Heart left ventricle (tissue), 16 donors: ENCODE measurements at regions not wholly inside any gene's neighbourhood (a gene's known extent, or its start where the extent isn't known, plus 50 kb on each side); places are given as distances from the start of the nearest gene placed in this dataset.

Source experiments
- ATAC-seq, 4 donors: fragments of 200-7000 bp; cut with Tn5 transposase; one replicate each; pipeline ENCODE4 v1.9.1; 2020 to 2022; ENCODE audit warnings: moderate library complexity in 4 of 4, mild to moderate bottlenecking in 3 of 4, moderate number of reproducible peaks in 1 of 4
- DNase-seq, 5 donors: peaks; one replicate each; pipeline ENCODE4 v3.0.0-alpha.2; 2020
- H3K27ac ChIP-seq, 12 donors: fragments of 200-600 bp; sonication (generic) in 4 of 12; one replicate each; pipeline versions ENCODE4 v1.5.0 to v1.8.0; 2016 to 2022; ENCODE audit warnings: mild to moderate bottlenecking in 2 of 12
- H3K27me3 ChIP-seq, 9 donors: fragments of 200-600 bp; sonication (generic) in 2 of 9; one replicate each; pipeline versions ENCODE4 v1.5.1 to v1.8.0; 2016 to 2022; ENCODE audit warnings: mild to moderate bottlenecking in 3 of 9
- H3K36me3 ChIP-seq, 9 donors: fragments of 200-600 bp; sonication (generic) in 2 of 9; one replicate each; pipeline versions ENCODE4 v1.5.0 to v1.8.0; 2018 to 2022; ENCODE audit warnings: mild to moderate bottlenecking in 2 of 9
- H3K4me1 ChIP-seq, 12 donors: fragments of 200-600 bp; sonication (generic) in 4 of 12; one replicate each; pipeline versions ENCODE4 v1.5.0 to v1.8.0; 2016 to 2022; ENCODE audit warnings: mild to moderate bottlenecking in 3 of 12
- H3K4me3 ChIP-seq, 12 donors: fragments of 200-600 bp; sonication (generic) in 4 of 12; one replicate each; pipeline versions ENCODE4 v1.5.0 to v1.8.0; 2017 to 2022; ENCODE audit warnings: mild to moderate bottlenecking in 9 of 12, moderate library complexity in 4 of 12
- H3K9me3 ChIP-seq, 12 donors: fragments of 200-600 bp; sonication (generic) in 4 of 12; one replicate each; pipeline versions ENCODE4 v1.5.0 to v1.8.0; 2016 to 2022; ENCODE audit warnings: mild to moderate bottlenecking in 1 of 12
- POLR2A ChIP-seq, 2 donors: fragments of 450-650 bp; IDR thresholded peaks; one replicate each; pipeline ENCODE4 v1.6.1; 2017; ENCODE audit warnings: antibody characterized with exemption in 2 of 2, mild to moderate bottlenecking in 2 of 2, moderate library complexity in 2 of 2
- WGBS, 4 donors: extraction: QIAGEN DNeasy Blood & Tissue Kit in 2 of 4; methylation state at CpG; one replicate each; pipeline versions ENCODE4 v1.1.5 to v1.1.7; 2013 to 2018; 5-methylcytosine and 5-hydroxymethylcytosine counted together
- intact Hi-C, 10 donors: fragments of 100-400 bp; cut with DNase I; formaldehyde crosslinking; loops; one replicate each; pipeline versions ENCODE4 v1.11.1 to v1.14.2; 2022
- TF ChIP-seq, protein P1 (sequence below), 12 donors: fragments of 200-600 bp; sonication (generic) in 4 of 12; IDR thresholded peaks; one replicate each; pipeline versions ENCODE4 v1.5.0 to v1.8.0; 2018 to 2022; ENCODE audit warnings: antibody characterized with exemption in 12 of 12, mild to moderate bottlenecking in 5 of 12
- donor health status: ischemic (EF 13 %, LVEDD 7.1; RV severe dilation, severe dysfunction).
- donor health status: healthy with polysubstance abuse.
- donor health status: DM: no; HTN: yes; CAD: no.
- donor health status: DM: no; HTN: no; CAD: no.
- donor health status: ischemic (EF 25% LVEDD 6.9; RV normal size, moderate dysfunction).
- donor health status: ischemic (EF 25% LVEDD 5.7; RV mildly dilated, moderate dysfunction).
- donor health status: healthy.
- donor health status: DM: yes; HTN: yes; CAD: no.
- donor health status: ischemic (EF 35%, LVEDD 5.7; RV mildly dilated, moderate dysfunction).
- donor health status: nonischemic (EF 11% LVEDD 7.7; RV severe dilation, severe dysfunction).
- donor health status: DM: yes; HTN: yes; CAD: no.
- donor health status: PGD.
- donor health status: ischemic (EF 29% LVEDD 5.4; RV normal size, mild dysfunction).
- donor health status: nonischemic (EF 23%, LVEDD 6.1; RV moderate dilation, normal function).

DNA sequence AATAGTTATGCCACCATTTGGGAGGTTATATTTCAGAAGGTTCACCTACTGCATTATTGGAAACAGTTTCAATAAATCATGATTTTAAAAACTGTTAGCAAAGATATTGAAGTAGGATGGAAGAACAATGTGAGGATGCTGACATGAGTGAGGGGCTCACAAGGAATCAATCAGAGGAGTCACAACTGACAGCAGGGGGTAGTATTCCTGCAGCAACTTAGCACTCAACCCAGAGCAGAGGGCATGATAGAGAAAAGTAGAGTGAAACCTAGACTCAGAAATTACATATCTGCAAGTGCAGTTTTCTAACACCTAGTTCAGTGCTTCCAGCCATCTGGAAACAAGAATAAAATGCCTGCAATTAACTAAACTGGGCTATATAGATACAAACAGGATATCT, 772.5 kb upstream of the USP15 start:
- H3K4me1 ChIP-seq = no peaks in the 10 kb centered on the region
- no peak for ATAC-seq
- intact Hi-C loops = no loop called here
- H3K36me3 ChIP-seq = no peaks in the 10 kb centered on the region
- no peak overlapping the region for H3K27ac ChIP-seq
- H3K9me3 ChIP-seq = peaks cover 0 to 16% (median 4%) of the 10 kb centered on the region in 12 donors
- TF ChIP-seq, protein P1, sequence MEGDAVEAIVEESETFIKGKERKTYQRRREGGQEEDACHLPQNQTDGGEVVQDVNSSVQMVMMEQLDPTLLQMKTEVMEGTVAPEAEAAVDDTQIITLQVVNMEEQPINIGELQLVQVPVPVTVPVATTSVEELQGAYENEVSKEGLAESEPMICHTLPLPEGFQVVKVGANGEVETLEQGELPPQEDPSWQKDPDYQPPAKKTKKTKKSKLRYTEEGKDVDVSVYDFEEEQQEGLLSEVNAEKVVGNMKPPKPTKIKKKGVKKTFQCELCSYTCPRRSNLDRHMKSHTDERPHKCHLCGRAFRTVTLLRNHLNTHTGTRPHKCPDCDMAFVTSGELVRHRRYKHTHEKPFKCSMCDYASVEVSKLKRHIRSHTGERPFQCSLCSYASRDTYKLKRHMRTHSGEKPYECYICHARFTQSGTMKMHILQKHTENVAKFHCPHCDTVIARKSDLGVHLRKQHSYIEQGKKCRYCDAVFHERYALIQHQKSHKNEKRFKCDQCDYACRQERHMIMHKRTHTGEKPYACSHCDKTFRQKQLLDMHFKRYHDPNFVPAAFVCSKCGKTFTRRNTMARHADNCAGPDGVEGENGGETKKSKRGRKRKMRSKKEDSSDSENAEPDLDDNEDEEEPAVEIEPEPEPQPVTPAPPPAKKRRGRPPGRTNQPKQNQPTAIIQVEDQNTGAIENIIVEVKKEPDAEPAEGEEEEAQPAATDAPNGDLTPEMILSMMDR (IDR thresholded peaks at IDR 0.05) = no peak
- no peak for TF ChIP-seq POLR2A (IDR thresholded peaks at IDR 0.05)
- no peaks in the 10 kb centered on the region for H3K27me3 ChIP-seq
- no peak for DNase-seq
- H3K4me3 ChIP-seq = no peak overlapping the region

DNA sequence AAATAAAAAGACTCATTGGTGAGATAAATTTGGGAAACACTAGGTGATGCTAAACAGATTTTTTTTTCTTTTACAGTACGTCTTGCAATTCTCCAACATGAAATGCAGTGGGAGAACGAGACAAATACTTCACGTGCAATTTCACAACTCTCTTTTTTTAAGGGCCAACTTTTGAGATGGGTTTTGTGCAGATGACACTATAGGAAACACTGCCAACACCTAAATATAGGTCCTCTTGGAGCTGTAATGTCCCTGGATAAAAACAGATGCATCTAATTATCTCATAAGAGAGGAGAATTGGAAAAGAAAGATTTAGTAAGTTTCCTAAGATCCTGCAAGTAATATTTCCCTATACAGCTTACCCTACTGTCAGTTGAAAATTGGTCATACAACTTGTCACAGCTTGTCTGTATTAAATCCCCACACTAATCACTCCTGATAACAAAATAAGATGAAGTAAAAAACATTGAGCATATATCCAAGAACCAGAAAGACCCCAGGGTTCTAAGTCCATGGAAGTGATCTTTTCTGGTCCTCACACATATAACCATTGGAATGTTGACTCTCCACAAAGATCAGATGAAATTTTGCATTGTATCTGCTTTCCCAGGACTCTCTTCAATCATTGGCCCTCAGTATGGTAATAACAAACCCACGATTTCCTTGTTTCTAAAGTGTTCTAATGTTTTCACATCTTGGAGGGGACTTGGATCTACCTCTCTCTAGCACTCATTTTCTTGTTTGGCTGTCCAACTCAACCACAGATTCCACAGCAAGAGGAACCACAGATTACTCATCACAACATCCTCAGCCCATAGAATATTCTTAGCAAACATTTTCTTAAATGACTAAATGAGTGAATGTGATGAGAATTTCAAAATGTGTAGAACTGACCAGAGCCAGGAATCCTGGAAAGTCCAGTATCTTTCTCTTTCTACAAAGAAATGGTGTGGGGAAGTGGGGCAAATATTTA, 769.4 kb upstream of the USP15 start:
- DNase-seq = no peak
- H3K4me1 ChIP-seq = no peaks in the 10 kb centered on the region
- ATAC-seq = no peak
- TF ChIP-seq, protein P1 (IDR thresholded peaks at IDR 0.05) = no peak
- no peak for TF ChIP-seq POLR2A (IDR thresholded peaks at IDR 0.05)
- 57 to 71% (median 64%) methylated on average over 4 of the region's 4 CpGs for WGBS, 4 donors
- H3K9me3 ChIP-seq = peaks cover 0 to 7% (median 0%) of the 10 kb centered on the region in 12 donors
- H3K27me3 ChIP-seq = no peaks in the 10 kb centered on the region
- no peak overlapping the region for H3K4me3 ChIP-seq
- intact Hi-C loops = no loop called here
- H3K27ac ChIP-seq = no peak overlapping the region
- no peaks in the 10 kb centered on the region for H3K36me3 ChIP-seq

DNA sequence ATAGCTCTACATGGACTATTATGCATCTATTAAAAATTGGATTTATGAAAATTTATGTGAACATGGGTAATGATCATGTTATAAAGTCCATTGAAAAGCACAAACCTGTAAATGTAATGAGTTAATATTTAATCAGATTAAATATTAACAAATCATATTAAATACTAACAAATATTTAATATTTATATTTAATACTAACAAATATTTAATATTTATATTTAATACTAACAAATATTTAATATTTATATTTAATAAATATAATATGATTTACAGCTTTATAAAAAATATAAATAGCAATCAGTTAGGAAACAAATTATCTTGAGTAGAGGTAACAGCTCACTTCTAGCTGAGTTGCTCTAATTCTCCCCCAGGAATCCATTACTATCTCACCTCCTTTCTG, 758.0 kb upstream of the USP15 start:
- H3K27ac ChIP-seq = no peak overlapping the region
- DNase-seq = no peak
- H3K4me1 ChIP-seq = no peaks in the 10 kb centered on the region
- intact Hi-C loops = loop anchor here in 1 of 10 donors (10.0 kb wide), 1 partner anchor 53 kb away; no protein-coding TSS in a partner anchor
- TF ChIP-seq, protein P1 (IDR thresholded peaks at IDR 0.05) = no peak
- H3K4me3 ChIP-seq = no peak overlapping the region
- no peaks in the 10 kb centered on the region for H3K27me3 ChIP-seq
- no peaks in the 10 kb centered on the region for H3K9me3 ChIP-seq
- ATAC-seq = no peak
- no peaks in the 10 kb centered on the region for H3K36me3 ChIP-seq

- 16 to 52% (median 36%) methylated on average over 1 of the region's 1 CpG for WGBS, 4 donors
- ATAC-seq (no peak), DNase-seq (no peak)
- no peak overlapping the region for H3K27ac ChIP-seq
- H3K9me3 ChIP-seq = no peaks in the 10 kb centered on the region
- H3K4me3 ChIP-seq = no peak overlapping the region
- H3K4me1 ChIP-seq = no peaks in the 10 kb centered on the region
- H3K27me3 ChIP-seq = no peaks in the 10 kb centered on the region
- intact Hi-C loops = loop anchor here in 1 of 10 donors (10.0 kb wide), 1 partner anchor 50 kb away; no protein-coding TSS in a partner anchor
- TF ChIP-seq, protein P1 (IDR thresholded peaks at IDR 0.05) = no peak
- no peak for TF ChIP-seq POLR2A (IDR thresholded peaks at IDR 0.05)
- no peaks in the 10 kb centered on the region for H3K36me3 ChIP-seq
These were observed 755.7 kb upstream of the USP15 start for GRCh38 chr12:61504396-61505080.
